ENCODE measurements at regions not wholly inside any gene's neighbourhood (a gene's known extent, or its start where the extent isn't known, plus 50 kb on each side); places are given as distances from the start of the nearest gene placed in this dataset.

- H3K36me3 ChIP-seq (ENCODE audit: control insufficient read depth in 4 of 4, insufficient read depth in 3 of 4, low read depth in 1 of 4, low read length in 3 of 4): no peaks in the 10 kb centered on the region
- peak overlapping the region; percentile 58 to 77 for H3K9ac ChIP-seq (ENCODE audit: low read depth in 1 of 2, low read length in 2 of 2)
- peaks cover 0 to 4% (median 0%) of the 10 kb centered on the region in 4 donors for H3K27me3 ChIP-seq (ENCODE audit: control insufficient read depth in 4 of 4, insufficient read depth in 4 of 4, low read length in 3 of 4)
- H3K4me1 ChIP-seq (ENCODE audit: control insufficient read depth in 4 of 4, insufficient read depth in 4 of 4, low read length in 3 of 4): peaks cover 0 to 5% (median 1%) of the 10 kb centered on the region in 4 donors
- peak overlapping the region; percentile 38 to 61 for H3K27ac ChIP-seq (ENCODE audit: low read depth in 1 of 2, low read length in 2 of 2)
- H3K4me3 ChIP-seq (ENCODE audit: low read depth in 1 of 3, low read length in 3 of 3): peak overlapping the region in 1 of 3 donors; percentile 23
- peak; percentile 15 to 24 for TF ChIP-seq HNF4A (conservative IDR thresholded peaks at IDR 0.05)
- peak; percentile 41 for TF ChIP-seq YY1 (IDR thresholded peaks at IDR 0.05)
- TF ChIP-seq CTCF (IDR thresholded peaks at IDR 0.05; ENCODE audit: low read depth, low read length, missing input control): peak; percentile 46
- peak; percentile 67 to 72 for TF ChIP-seq RAD21 (IDR thresholded peaks at IDR 0.05)
- no peak for TF ChIP-seq TAF1 (conservative IDR thresholded peaks at IDR 0.05)
- H3K9me3 ChIP-seq (ENCODE audit: control insufficient read depth in 4 of 4, low read length in 3 of 4): no peaks in the 10 kb centered on the region
- no peak for DNase-seq (ENCODE audit: low spot score)
- 12% methylated on average over 9 of the region's 9 CpGs for WGBS
Observed at GRCh38 chr13:27868641-27869435, 51.0 kb upstream of the PDX1 start.

- no peak for DNase-seq (ENCODE audit: low spot score)
- 35% methylated on average over 6 of the region's 6 CpGs for WGBS
- Histone ChIP-seq H3K27ac (ENCODE audit: low read depth in 1 of 2, low read length in 2 of 2) (no peak overlapping the region), H3K36me3 (ENCODE audit: control insufficient read depth in 4 of 4, insufficient read depth in 3 of 4, low read depth in 1 of 4, low read length in 3 of 4) (no peaks in the 10 kb centered on the region), H3K4me3 (ENCODE audit: low read depth in 1 of 3, low read length in 3 of 3) (no peak overlapping the region), H3K9ac (ENCODE audit: low read depth in 1 of 2, low read length in 2 of 2) (no peak overlapping the region), H3K27me3 (ENCODE audit: control insufficient read depth in 4 of 4, insufficient read depth in 4 of 4, low read length in 3 of 4) (peaks cover 0 to 4% (median 0%) of the 10 kb centered on the region in 4 donors), H3K9me3 (ENCODE audit: control insufficient read depth in 4 of 4, low read length in 3 of 4) (no peaks in the 10 kb centered on the region), H3K4me1 (ENCODE audit: control insufficient read depth in 4 of 4, insufficient read depth in 4 of 4, low read length in 3 of 4) (peaks cover 0 to 5% (median 1%) of the 10 kb centered on the region in 4 donors)
- TF ChIP-seq JUND (IDR thresholded peaks at IDR 0.05) (no peak), ZBTB33 (IDR thresholded peaks at IDR 0.05) (no peak), MAX (IDR thresholded peaks at IDR 0.05) (no peak), REST (IDR thresholded peaks at IDR 0.05) (no peak), HNF4G (IDR thresholded peaks at IDR 0.05) (no peak), CTCF (IDR thresholded peaks at IDR 0.05; ENCODE audit: low read depth, low read length, missing input control) (no peak), RXRA (IDR thresholded peaks at IDR 0.05) (no peak), GABPA (IDR thresholded peaks at IDR 0.05 in 1 of 2, conservative IDR thresholded peaks at IDR 0.05 in 1 of 2) (no peak), EGR1 (IDR thresholded peaks at IDR 0.05; ENCODE audit: low read depth in 2 of 2) (no peak), TAF1 (conservative IDR thresholded peaks at IDR 0.05) (no peak), HNF4A (conservative IDR thresholded peaks at IDR 0.05) (no peak), SP1 (IDR thresholded peaks at IDR 0.05) (no peak), NR2F2 (IDR thresholded peaks at IDR 0.05) (no peak), FOXA2 (IDR thresholded peaks at IDR 0.05) (no peak), RAD21 (IDR thresholded peaks at IDR 0.05) (no peak)
Observed at GRCh38 chr13:27869436-27870095, 50.2 kb upstream of the PDX1 start.

Data from liver (tissue), 8 donors.